ENCODE measurements at regions not wholly inside any gene's neighbourhood (a gene's known extent, or its start where the extent isn't known, plus 50 kb on each side); places are given as distances from the start of the nearest gene placed in this dataset.

- no peaks in the 10 kb centered on the region for H3K36me3 ChIP-seq
- no peak for TF ChIP-seq CTCF (IDR thresholded peaks at IDR 0.05)
- no peaks in the 10 kb centered on the region for H3K4me1 ChIP-seq
- ATAC-seq (no peak), DNase-seq (peak in 2 of 4 donors; percentile 13 to 21)
- H3K4me3 ChIP-seq = no peak overlapping the region
- no peak overlapping the region for H3K27ac ChIP-seq
- no peaks in the 10 kb centered on the region for H3K27me3 ChIP-seq
- intact Hi-C loops (cut with DNase I) = no loop called here
- peaks cover 0 to 10% of the 10 kb centered on the region in 2 donors for H3K9me3 ChIP-seq
These were observed 913.5 kb downstream of the TDRD15 start for GRCh38 chr2:22037274-22037673.

GRCh38 chr2:22043784-22044183 lies 920.0 kb downstream of the TDRD15 start:
- no peak for TF ChIP-seq CTCF (IDR thresholded peaks at IDR 0.05)
- DNase-seq = no peak
- Histone ChIP-seq H3K27me3 (no peaks in the 10 kb centered on the region), H3K36me3 (no peaks in the 10 kb centered on the region), H3K9me3 (peaks cover 0 to 7% of the 10 kb centered on the region in 2 donors), H3K4me3 (no peak overlapping the region), H3K27ac (no peak overlapping the region), H3K4me1 (no peaks in the 10 kb centered on the region)
- intact Hi-C loops (cut with DNase I) = no loop called here
- no peak for ATAC-seq

GRCh38 chr2:22055784-22056620 lies 932.2 kb downstream of the TDRD15 start:
- H3K27me3 ChIP-seq = no peaks in the 10 kb centered on the region
- H3K9me3 ChIP-seq = peaks cover 0 to 2% of the 10 kb centered on the region in 2 donors
- no peak for ATAC-seq
- H3K27ac ChIP-seq = no peak overlapping the region
- TF ChIP-seq CTCF (IDR thresholded peaks at IDR 0.05) = no peak
- no peaks in the 10 kb centered on the region for H3K4me1 ChIP-seq
- intact Hi-C loops (cut with DNase I) = no loop called here
- no peak overlapping the region for H3K4me3 ChIP-seq
- DNase-seq = no peak
- no peaks in the 10 kb centered on the region for H3K36me3 ChIP-seq

GRCh38 chr2:22056621-22057132 lies 932.9 kb downstream of the TDRD15 start:
- Histone ChIP-seq H3K36me3 (no peaks in the 10 kb centered on the region), H3K4me1 (no peaks in the 10 kb centered on the region), H3K27ac (no peak overlapping the region), H3K4me3 (no peak overlapping the region), H3K9me3 (peaks cover 0 to 2% of the 10 kb centered on the region in 2 donors), H3K27me3 (no peaks in the 10 kb centered on the region)
- ATAC-seq = no peak
- TF ChIP-seq CTCF (IDR thresholded peaks at IDR 0.05) = no peak
- intact Hi-C loops (cut with DNase I) = no loop called here
- no peak for DNase-seq

- no peak for ATAC-seq
- Histone ChIP-seq H3K27me3 (no peaks in the 10 kb centered on the region), H3K27ac (no peak overlapping the region), H3K9me3 (no peaks in the 10 kb centered on the region), H3K4me1 (no peaks in the 10 kb centered on the region), H3K4me3 (no peak overlapping the region), H3K36me3 (no peaks in the 10 kb centered on the region)
- intact Hi-C loops (cut with DNase I) = no loop called here
- DNase-seq = no peak
- no peak for TF ChIP-seq CTCF (IDR thresholded peaks at IDR 0.05)
These were observed 938.9 kb downstream of the TDRD15 start for GRCh38 chr2:22062679-22063078.
